ENCODE measurements at regions not wholly inside any gene's neighbourhood (a gene's known extent, or its start where the extent isn't known, plus 50 kb on each side); places are given as distances from the start of the nearest gene placed in this dataset.
A peak's percentile ranks its signal among the peaks of the same experiment; 100 is the strongest.

GRCh38 chr4:79082997-79083396, 143.8 kb upstream of the PAQR3 start:
- no peak for DNase-seq (ENCODE audit: low read depth)

DNA sequence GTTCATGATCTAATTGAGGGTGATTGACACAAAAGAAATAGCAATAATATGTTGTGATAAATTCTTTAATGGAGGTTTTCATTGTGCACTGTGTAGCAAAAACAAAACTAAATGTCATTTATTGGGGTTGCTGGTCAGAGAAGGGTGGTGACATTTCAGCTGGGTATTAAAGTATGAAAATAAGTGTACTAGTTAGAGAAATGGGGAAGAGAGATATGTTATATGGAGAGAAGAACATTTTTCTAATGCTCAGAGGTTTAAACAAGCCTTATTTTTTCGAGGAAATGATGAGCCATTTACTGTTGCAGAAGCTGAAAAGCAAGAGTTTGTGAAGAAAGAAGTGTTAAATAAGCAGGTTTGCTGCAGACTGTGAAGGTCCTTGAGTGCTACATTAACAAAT, 142.7 kb upstream of the PAQR3 start:
- DNase-seq (ENCODE audit: low read depth): no peak

DNA sequence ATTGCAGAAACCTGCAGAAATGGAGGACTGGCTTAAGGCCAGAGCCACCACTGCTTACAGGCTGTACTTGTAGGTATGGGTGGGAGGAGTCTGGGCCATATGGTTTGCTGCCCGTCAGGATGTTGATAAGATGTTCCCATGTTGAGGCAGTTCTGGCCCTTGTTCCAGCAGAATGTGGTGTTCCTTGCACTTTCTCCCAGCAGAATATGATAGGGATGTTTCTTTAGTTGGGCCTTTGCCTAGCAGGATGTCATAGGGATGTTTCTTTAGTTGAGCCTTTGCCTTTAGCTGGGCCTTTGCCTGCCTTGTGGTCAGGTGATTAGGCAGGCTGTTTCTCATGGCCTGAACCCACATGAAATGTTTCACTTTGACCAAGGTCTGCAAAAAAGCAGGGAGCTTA, 139.1 kb upstream of the PAQR3 start:
- DNase-seq (ENCODE audit: low read depth): no peak

- DNase-seq (ENCODE audit: low read depth): no peak
These were observed 134.8 kb upstream of the PAQR3 start for GRCh38 chr4:79074040-79074439.

GRCh38 chr4:79073471-79073870, 134.2 kb upstream of the PAQR3 start:
- no peak for DNase-seq (ENCODE audit: low read depth)

DNA sequence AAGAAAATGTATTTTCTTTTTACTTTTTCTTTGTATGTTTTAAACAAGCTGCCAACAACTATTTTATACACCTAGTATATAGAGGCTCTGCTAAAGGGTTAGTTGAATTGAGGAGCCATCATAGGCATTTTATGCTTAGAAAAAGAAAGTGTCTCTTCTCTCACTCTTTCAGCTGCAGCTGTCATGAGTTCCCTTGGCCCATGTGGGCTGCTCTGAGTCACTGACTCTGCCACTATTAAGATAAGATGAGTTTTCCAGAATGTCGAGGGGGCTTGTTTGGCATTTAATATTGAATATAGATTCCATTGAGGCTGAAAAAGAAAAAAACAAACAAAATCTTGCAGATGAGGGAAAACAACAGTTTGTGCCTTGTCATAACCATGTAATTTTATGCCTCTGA, 126.0 kb upstream of the PAQR3 start:
- DNase-seq (ENCODE audit: low read depth): no peak

- DNase-seq (ENCODE audit: low read depth): no peak
These were observed 125.6 kb upstream of the PAQR3 start for GRCh38 chr4:79064806-79065205.

GRCh38 chr4:79059631-79060399, 120.6 kb upstream of the PAQR3 start:
- no peak for DNase-seq (ENCODE audit: low read depth)

- no peak for DNase-seq (ENCODE audit: low read depth)
These were observed 118.5 kb upstream of the PAQR3 start for GRCh38 chr4:79057772-79058171.

DNA sequence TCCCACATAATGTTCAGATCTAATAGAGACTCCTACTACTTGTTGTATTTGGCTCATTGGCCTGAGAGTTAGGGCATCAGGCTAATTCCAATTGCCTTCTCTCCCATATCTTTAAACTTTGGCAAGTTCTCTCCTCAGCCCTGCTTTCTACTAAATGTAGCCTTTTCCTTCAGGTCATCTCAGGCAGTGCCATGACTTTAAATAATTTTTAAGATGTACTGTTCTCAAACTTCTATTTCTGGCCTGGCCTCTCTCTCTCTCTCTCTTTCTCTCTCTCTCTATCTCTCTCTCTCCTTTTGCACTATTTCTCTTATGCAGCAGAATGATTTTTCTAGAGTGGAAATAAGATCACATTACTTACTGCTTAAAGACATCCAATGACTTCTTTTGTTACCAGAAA, 114.5 kb upstream of the PAQR3 start:
- DNase-seq (ENCODE audit: low read depth): no peak

GRCh38 chr4:79050541-79050880, 111.3 kb upstream of the PAQR3 start:
- DNase-seq (ENCODE audit: low read depth): no peak

GRCh38 chr4:79049840-79050540, 110.8 kb upstream of the PAQR3 start:
- peak; percentile 7 for DNase-seq (ENCODE audit: low read depth)

DNA sequence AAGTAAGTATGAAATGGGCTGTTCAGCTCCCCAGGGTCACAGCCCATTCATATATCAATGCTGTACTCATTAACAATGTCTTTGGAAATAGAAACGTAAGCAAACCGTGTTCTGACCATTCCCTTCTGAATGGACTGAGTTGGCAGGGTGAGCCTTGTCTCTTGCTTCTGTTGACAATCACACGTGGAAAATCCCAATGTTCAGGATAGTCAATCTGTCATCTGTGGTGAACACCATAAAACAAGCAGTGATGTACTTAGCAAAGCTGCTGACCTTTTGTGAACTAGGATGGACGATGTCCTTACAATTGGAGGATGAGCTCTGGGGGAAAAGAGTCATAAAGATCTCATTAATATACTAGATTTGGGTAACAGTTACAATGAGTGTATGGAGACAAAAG, 109.6 kb upstream of the PAQR3 start:
- no peak for DNase-seq (ENCODE audit: low read depth)

GRCh38 chr4:79047316-79047715, 108.1 kb upstream of the PAQR3 start:
- no peak for DNase-seq (ENCODE audit: low read depth)

DNA sequence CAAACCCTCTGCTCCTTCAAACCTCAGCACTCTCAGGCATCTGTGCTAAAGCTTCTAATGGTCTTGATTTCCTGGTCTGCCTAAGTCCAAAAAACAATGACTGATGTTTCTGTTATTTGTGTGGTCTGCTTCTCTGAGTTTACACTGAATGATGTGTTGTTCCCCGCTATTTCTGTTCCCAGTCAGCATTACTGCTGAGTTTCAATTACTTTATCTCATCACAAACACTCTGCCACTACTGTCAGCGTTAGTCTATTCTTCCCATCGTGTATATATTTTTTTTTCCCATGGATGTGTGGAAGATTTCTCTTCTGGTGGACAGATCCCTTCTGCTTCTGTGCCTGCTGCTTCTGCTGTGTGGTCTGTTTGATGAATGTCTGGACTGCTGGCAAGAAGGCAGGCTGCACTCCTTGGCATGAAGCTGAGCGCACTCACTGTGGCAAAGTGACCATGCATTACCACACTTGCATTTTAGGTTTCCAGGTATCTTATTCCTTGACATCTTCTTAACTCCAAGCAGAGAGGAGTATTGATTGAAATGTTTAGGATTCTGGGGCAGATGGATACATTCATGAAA, 106.9 kb upstream of the PAQR3 start:
- DNase-seq (ENCODE audit: low read depth): no peak

- no peak for DNase-seq (ENCODE audit: low read depth)
These were observed 105.0 kb upstream of the PAQR3 start for GRCh38 chr4:79044141-79044659.

DNA sequence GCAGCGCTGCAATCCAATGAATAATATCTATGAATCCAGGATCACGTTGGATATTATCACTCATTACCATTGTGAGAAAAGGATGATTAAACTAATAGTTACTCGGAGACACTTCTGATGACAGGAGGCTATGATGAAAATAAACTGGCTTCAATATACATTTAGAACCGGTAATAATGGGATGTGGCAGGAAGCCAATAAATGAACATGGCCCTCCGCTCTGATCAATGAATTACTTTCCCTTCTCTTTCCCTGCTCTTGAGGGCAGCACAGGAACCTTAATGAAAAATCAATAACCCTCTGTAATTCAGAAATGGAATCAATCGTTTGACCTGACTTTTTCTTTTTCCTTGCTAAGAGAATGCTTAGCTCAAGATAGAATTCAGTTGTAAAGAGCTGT, 103.9 kb upstream of the PAQR3 start:
- no peak for DNase-seq (ENCODE audit: low read depth)

DNA sequence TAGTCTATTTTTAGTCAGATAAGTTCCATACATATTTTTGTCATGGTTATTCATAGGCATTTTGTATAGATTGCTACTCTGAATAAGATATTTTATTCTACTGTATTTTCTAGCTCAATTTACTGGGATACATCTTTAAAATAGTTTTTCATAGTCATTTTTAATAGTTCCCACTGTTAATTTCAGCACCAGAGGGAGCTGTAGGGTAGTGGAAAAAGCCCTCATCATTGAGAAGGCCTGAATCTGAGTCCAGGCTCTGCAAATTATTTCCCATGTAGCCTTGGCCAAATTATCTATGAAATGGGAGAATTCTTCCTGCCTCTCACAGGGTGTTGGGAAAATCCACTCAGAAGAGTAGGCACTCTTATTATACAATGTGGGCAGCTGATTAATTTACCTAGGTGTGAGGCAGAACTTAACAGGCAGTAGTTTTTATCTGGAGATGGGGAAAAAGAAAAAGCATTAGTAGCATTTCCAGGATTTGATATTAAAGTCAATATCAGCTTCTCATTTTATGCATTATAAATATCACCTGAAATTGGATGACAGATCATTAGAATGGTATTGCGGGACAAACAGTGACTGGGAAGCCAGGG, 102.9 kb upstream of the PAQR3 start:
- DNase-seq (ENCODE audit: low read depth): peak; percentile 4

- no peak for DNase-seq (ENCODE audit: low read depth)
These were observed 95.3 kb upstream of the PAQR3 start for GRCh38 chr4:79034544-79034943.

GRCh38 chr4:79030973-79031372, 91.7 kb upstream of the PAQR3 start:
- DNase-seq (ENCODE audit: low read depth): no peak

GRCh38 chr4:79027656-79028055, 88.4 kb upstream of the PAQR3 start:
- DNase-seq (ENCODE audit: low read depth): no peak

DNA sequence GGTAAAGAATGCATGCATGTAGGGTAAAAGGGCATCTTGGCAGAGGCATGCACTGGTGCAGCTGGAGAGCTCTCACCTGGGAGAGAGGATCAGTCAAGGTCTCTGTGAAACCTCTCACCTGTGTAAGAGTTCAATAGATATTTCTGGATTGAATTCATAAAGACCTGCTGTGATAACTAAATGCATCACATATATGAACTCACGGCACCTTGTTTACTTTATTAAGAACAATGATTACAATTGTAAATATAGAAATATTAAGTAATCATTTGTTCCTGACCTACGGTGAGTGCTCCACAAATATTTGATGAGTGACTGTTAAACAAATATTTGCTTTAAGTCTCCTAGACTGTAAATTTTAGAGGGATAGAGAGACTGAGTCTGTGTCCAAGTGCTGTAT, 85.9 kb upstream of the PAQR3 start:
- no peak for DNase-seq (ENCODE audit: low read depth)
